HG02763 (cell line): ENCODE measurements at regions not wholly inside any gene's neighbourhood (a gene's known extent, or its start where the extent isn't known, plus 50 kb on each side); places are given as distances from the start of the nearest gene placed in this dataset.

ENCODE experiments used
- ATAC-seq: cut with Tn5 transposase; IDR thresholded peaks from one replicate; pipeline ENCODE4 v1.9.1; 2021; ENCODE audit warnings: mild to moderate bottlenecking, moderate library complexity; ENCODE audit not compliant: unreplicated experiment

DNA sequence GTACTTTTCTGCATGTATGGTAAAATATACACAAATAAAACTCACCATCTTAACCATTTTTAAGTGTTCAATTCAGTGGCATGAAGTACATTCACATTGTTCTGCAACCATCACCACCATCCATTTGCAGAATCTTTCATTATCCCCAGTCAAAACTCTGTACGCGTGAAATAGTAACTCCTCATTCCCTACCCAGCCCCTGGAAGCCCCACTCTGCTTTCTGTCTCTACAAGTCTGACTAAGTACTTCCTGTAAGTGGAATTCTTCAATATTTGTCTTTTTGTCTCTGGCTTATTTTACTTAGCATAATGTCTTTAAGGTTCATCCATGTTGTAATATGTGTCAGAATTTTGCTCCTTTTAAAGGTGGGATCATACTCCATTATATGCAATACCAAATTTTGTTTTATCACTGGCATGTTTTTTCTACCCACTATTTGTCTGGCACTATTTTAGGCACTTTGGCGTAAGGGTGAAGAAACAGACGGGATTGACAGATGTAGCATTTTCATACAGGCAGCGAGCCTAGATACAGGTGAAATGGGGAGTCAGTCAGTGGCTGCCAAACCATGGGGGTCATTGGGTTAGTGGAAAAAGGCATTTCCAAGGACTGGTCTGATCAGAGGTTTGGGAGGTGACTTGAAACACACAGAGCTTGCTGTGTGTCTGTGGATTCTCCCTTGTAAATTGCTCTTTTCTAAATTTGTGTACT, 163.2 kb upstream of the MYCN start:
- ATAC-seq, result no peak

DNA sequence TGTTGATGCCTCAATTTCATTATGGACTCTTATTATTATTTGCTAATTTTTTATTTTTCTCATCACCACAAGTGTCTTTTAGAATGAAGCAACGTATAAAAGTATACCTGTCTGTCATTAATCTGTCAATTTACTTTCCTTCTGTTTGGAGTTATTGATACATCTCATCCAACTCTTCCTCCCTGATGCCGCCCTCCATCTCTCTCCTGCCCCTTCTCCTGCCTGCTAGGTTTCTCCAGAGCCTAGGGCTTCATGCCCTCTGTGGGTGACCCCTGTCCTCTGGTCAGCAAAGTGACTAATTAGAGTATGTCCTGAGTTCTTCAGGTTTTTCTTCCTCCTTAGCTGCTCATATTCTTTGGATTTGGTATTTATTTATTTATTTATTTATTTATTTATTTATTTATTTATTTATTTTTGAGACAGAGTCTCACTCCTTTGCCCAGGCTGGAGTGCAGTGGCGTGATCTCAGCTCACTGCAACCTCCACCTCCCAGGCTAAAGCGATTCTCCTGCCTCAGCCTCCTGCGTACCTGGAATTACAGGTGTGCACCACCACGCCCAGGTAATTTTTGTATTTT, 162.5 kb upstream of the MYCN start:
- ATAC-seq, result no peak

DNA sequence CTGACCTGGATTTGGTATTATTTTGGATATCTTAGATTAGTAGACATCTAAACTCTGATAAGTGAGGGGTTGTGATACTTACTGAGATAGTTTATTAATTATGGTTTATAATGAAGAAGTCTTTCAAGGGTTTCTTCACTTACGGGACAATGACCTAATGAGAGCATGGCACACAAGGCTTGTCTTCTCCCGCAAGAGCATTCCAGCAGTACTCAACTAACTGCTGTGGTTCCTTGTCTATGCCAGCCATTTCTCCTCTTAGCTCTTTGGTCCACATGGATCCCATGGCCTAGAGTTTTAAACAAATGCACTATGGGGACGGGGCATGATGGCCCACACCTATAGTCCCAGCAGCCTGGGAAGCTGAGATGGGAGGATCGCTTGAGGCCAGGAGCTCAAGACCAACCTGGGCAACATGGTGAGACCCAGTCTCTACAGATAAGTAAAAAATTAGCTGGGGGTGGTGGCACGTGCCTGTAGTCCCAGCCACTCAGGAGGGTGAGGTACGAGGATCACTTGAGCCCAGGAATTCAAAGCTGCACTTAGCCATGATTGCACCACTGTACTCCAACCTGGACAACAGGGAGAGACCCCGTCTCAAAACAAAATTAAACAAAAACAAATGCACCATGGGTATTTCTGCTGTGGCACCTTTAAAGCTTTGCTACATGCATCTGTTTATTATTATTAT, 161.7 kb upstream of the MYCN start:
- no peak for ATAC-seq

DNA sequence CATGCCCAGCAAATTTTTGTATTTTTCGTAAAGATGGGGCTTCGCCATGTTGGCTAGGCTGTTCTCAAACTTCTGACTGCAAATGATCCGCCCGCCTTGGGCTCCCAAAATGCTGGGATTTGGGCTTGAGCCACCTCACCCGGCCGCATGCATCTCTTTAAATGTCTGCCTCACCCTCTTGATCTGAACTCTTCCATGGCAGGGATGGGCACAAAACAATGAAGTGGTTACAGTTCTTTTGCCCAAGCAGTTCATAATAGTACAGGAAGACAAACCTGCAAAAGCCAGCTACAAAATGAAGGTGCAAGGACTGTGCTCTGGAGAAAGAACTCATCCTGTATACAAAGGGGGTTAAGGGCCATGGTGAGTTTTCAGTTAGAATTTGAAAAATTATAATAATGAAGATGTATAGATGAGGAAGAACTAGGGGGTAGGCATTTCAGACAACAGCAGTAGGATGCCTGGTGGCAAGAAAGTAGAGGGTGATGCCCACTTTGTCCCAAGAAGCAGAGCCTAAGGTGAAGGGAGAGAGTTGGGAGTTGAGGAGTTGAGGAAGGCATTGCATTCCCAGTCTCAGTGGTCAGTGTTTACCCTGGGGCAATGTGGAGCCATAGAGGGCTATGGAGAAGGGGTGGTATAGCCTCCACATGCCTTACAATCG, 160.8 kb upstream of the MYCN start:
- ATAC-seq, result no peak

DNA sequence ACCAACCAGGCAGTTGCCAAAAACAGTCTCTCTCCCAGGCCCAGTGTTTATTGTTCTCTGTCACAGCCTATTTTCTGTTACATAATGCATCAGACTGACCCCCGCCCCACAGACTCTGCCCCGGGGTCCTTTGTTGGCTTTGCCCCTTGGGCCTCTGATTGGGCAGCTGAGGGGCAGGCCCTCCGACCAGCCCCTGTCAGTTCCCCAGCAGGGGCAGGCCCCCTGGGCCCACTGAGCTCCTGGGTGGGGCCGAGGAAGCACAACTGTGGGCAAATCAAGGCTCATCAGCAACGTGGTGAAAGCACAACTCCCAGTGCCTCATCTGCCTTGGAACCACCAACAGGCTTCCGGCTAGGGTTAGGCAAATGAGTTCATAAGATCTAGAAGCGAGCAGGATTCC, 160.1 kb upstream of the MYCN start:
- ATAC-seq, result no peak

DNA sequence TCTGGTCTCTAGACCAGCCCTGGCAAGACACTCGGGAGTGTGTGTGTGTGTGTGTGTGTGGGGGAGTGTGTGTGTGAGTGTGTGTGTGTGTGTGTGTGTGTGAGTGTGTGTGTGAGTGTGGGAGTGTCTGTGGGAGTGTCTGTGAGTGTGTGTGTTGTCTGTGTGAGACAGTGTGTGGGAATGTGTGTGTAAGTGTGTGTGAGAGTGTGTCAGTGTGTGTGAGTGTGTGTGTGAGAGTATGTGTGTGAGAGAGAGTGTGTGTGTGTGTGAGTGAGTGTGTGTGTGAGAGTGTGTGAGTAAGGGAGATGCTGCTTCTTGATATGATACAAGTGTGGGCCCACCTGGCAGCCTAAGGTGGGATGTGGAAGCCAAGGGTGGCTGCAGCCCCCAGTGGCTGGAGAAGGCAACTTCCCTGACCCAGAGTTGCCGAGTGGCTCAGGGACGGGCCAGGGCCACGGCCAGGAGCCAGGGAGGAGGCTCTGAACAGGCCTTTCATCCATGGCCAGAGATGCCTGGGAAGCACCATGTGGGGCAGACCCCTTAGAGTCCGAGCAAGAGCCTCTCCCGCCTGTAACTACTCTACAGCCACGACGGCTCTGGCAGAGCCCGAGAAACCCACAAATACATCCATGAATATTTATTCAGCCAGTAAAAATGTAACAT, 159.3 kb upstream of the MYCN start:
- no peak for ATAC-seq

DNA sequence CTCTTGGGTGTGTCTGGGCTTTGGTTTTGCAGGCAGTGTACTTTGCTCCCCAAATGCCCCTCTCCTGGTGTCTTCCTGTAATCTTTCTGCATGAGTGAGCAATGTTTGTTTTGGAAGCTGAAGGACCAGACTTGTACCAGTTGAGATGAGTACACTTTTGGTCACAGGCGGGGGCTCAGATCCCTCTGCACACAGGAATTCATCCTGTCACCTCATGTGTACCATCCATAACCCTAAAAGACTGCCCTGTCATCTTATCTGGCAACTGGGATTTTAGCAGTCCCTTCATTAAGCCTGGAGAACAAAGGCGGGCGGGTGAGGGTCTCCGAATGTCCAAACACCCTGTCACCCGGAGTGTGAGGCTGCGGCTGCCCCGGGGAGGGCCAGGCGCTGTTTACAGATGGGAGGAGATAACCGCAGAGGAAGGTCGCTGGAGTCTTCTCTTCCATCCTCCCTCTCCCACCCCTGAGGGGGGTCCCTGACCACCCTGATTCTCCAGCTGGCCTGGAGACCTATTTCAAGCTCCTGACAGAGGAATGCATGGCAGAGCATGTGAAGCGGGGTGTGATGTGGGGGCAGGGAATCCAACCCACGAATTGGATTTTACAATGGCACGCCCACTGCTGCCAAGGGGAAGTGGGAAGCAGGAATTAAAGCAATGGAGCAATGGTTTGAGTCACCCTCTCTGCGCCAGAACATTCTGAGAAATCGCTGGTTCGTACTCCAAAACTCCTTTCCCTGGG, 158.2 kb upstream of the MYCN start:
- no peak for ATAC-seq

DNA sequence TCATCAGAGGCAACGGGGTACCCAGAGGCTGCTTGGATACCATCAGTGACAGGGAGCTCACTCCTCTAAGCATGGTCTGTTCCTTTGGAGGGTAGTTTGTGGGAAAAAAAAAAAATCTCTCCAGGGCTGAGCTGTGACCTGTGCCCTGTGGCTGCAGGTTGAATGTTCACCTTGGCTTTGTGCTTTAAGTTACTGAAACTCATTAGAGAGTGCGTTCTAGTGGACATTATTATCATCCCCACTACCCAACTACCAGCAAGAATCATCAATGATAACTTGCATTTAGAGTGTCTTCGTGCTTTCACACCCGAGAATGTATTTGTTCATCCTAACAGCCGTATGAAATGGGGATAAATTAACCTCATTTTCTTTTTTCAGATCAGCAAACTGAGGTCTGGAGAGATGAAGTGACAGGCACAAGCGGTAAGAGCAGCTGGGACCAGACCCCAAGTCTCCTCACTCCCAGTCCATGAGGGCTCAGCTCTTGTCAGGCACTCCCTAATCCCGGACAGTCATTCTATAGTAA, 157.5 kb upstream of the MYCN start:
- no peak for ATAC-seq

DNA sequence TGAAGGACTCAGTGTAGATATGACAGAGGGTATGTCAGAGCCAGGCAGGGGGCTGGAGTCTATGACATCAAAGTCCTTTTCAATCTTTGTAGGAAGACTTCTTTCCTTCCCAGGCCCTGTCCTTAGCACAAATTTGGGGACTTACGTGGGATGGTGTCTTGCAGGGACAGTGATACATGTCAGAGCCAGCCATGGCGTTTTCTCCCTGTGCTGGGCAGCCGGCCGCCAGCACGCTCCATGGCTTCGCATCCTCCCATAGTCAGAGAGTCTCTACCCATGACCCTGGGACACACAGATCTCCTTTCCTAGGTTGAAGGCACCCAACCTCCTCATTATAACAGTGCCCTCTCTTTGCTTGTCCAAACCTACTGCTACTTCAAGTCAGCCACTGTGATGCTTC, 156.9 kb upstream of the MYCN start:
- no peak for ATAC-seq

DNA sequence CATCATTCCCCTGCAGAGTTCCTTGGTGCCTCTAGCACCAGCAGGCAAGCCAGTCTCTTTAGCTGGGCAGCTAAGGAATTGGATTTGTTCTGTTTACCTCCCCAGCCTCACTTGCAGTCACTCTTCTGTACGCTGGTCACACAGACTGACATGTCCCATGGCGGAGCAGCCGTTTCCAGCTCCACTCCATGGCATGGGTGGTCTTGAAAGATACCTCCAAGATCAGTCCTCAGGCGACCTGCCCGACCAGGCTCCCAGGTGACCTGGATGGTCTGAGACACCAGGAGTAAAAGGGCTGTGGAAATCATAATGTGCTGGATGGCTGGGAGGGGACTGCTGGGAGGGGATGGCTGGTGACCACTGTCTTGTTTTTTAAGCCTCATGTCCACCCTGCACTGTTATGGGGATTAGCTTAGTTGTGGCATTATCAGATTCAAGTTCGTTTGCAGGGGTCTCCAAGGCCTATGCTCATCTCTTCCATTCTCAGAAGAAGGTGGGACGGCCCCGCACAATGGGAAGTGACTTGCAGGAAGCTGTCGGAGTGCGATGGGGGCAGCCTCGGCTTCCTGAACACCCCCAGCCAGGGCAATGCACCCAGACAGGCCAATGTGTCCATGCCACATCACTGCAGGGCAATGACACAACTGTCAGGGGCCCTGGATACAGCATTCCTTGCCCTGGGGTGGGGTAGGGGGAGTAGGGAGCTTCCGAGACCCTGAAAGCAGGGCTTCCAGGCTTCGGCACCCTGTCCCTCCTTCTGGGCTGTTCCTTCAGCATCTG, 156.1 kb upstream of the MYCN start:
- no peak for ATAC-seq

DNA sequence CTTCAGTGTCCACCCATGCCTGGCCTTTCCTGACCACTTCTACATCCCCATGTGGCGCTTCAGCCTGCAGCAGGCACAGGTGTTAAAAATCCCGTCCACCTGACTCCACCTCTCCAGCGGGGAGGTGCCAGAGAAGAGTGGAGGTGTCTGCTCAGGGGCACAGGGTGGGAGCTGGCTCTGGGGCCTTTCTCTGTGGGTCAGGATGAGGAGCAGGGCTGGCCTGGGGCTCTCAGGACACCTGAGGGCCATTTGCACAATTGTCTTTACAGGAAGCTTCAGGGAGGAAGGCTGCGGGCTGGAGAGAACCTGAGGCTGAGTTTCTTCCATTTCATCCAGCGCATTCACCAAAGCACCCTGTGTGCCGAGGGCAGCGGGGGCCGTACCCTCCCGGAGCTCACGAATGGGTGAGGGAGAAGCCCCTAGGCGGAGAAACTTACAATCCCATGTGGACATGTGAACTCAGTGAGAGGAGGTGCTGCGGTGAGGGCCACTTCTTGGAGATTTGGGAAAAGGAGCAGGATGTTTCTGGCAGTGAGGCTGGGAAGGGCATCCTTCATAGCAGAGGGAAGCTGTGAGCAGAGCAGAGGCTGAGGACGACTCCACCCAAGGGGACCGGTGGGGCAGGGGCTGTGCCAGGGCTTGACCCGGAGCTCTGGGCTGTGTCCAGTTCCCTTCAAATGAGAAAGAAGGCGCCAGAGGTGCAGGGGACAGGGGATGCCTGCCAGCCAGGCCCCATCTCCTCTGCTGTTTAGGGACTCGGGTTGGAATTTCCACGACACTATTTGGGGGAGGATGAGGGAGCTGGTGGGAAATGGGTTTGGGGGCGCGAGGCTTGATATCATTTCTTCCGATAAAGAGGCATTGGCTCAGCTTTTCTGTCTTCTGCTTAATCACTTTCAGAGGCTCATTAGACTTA, 155.2 kb upstream of the MYCN start:
- no peak for ATAC-seq

DNA sequence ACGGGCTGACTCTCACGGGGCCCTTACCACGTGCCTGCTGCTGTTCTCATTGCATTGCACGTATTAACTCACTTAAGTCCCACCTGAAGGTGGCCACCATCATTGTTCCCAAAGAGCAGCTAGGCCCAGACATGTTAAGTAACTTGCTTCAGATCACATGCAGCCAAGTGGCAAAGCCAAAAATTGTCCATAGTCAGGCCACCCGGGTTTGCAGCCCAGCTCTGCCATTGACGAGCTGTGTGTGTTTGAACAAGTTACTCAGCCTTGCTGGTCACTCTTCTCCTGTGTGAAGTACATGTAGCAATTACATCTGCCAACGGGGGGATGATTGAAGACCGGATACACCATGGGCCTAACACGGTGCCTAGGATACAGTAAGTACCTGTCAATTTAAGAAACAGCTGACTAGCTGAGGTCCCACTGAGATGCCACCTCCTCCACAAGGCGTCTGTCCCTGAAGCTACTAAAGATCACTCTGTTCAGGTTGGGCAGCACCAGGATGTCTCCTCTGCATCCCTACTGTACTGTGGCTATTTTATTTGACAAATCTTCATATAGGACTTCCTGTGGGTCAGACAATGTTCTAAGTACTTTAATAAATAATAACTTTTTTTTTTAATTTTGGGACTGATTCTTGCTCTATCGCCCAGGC, 154.2 kb upstream of the MYCN start:
- no peak for ATAC-seq

DNA sequence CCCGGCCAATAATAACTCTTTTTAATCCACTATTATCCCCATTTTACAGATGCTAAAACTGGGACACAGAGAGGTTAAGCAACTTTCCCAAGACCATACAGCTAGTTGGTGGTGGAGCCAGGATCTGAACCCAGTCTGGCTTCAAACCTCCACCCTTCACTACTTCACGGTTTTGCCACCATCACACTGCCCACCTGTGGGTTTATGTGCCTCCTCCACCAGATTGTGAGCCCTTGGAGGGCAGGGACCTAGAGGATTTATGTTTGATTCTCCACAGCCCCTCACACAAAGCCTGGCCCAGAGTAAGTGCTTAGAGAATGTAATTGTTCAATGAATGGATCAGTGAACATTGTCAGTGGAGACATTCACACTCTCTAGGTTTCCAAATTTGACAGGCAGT, 153.4 kb upstream of the MYCN start:
- no peak for ATAC-seq

DNA sequence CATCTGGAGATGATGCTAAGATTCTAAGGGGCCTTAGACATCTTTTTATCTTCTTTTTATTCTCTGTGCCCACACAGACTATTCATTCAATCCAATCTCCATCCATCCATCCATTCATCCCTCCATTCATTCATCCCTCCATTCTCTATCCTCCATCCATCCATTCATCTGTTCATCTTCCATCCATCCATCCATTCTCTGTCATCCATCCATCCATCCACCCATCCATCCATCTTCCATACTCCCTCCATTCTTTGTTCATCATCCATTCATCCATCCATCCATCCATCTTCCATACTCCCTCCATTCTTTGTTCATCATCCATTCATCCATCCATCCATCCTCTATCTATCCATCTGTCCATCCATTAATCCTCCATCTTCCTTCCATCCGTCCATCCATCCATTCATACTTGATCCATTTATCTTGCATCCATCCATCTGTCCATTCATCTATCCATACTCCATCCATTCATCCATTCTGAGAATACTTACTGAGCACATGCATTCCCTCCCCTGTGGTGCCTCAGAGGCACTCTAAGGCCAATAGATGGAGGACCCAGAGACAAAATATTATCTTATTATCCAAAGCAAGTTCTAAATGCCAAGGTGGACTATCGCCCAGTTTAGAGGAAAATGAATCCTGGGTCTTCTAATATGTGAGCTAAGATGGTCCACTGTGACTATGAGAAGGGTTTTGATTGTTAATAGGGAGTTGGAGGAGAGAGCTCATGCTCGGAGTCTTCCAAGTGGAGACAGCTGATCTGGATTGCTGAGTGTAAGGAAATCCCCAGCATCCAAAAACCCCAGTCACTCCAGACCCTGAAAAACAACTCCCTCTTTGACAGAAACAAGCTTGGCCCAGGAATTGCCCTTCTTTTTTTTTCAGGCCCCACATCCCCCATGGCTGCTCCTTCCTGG, 152.6 kb upstream of the MYCN start:
- no peak for ATAC-seq

DNA sequence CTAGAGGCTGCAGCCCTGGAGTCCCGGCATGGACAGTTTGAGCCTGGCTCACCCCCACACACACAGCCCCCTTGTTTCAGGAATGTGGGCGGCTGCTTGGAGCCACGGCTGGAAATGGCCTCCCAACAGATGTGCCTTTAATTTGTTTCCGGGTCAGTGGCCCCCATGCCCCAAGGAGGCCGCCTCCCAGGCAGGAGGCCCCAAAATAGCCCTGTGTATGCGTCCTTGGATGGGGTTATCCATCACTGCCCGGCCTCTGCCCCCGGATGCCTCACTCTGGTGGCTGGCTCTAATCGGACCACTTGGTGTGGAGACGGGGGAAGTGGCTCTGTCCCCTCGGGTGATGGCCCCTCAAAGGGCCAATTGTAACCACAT, 151.9 kb upstream of the MYCN start:
- no peak for ATAC-seq

DNA sequence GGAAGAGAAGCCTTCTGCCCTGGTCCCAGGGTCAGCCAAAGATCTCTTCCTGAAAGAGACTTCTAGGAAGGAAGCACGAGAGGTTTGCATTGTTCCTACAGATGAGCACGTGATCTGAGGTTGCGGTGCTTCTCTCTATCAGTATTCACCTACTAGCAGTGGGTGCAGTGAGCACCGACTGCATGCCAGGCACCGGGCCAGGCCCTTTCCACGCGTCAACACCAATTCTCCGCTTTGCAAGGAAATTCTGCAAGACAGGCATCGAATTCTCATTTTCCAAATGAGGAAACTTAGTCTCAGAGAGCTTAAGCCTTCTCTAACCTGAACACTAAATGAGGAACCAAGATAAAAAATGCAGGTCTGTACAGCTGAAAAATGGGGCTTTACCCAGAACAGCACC, 151.5 kb upstream of the MYCN start:
- no peak for ATAC-seq

DNA sequence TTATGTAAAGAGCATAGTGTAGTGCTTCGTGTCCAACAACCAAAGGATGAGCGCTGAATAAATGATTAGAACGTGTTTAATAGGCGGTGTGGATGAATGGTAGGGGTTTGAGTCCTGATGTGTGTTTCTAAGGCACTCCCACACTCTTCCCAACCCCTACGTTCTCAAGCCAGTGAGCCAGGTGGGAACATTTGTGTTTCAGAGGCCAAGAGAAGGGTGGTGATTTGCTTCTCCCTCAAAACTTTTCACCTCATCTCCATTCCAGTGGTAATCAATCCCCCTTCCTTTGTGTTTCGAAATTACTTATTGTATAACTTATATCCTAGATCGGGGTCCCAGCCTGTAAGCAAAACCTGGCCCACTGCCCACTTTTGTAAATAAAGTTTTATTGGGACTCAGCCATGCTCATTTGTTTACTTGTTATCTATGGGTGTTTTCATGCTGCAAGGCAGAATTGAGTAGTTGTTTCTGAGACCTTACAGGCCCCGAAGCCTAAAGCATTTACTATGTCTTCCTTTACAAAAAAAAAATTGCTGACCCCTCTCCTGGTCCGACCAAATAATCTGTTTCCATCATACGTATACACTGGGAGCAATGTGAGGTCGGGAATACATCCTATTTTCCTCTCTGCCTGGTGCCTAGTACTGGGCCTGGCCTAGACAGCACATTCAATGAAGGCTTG, 150.8 kb upstream of the MYCN start:
- ATAC-seq, result no peak
